GM12878 (cell line): ENCODE measurements at regions not wholly inside any gene's neighbourhood (a gene's known extent, or its start where the extent isn't known, plus 50 kb on each side); places are given as distances from the start of the nearest gene placed in this dataset.

Source experiments
- ATAC-seq: fragments of 200-7000 bp; cut with Tn5 transposase; 3 replicates; pipeline ENCODE4 v1.9.1; 2020; ENCODE audit warnings: mild to moderate bottlenecking, moderate library complexity
- BruUV-seq: library from RNA; stranded (reverse); fragments of 400-500 nt; replicated peaks from 2 replicates; lab custom pipeline; 2021; lab: Mats Ljungman, UMichigan
- CTCF ChIA-PET: fragments of 300-600 bp; sonication (Branson Sonifier 250); formaldehyde crosslinking; extraction: SDS; loops from one replicate; lab custom pipeline; 2021; ENCODE audit warnings: inconsistent platforms; lab: Yijun Ruan, JAX
- POLR2A ChIA-PET: fragments of 350-600 bp; formaldehyde crosslinking; extraction: SDS; loops from one replicate; lab custom pipeline; 2021; ENCODE audit warnings: inconsistent platforms; lab: Charles Lee
- RAD21 ChIA-PET: fragments of 300-600 bp; sonication (Branson Sonifier 250); formaldehyde crosslinking; loops from one replicate; lab custom pipeline; 2023; ENCODE audit warnings: antibody characterized with exemption; ENCODE audit not compliant: unreplicated experiment; lab: Charles Lee
- SMC1A ChIA-PET: fragments of 300-600 bp; sonication (Branson Sonifier 250); formaldehyde crosslinking; loops from one replicate; lab custom pipeline; 2023; ENCODE audit not compliant: unreplicated experiment, uncharacterized antibody; lab: Charles Lee
- DNase-seq: peaks from one replicate; pipeline ENCODE4 v3.0.0-alpha.2; 2011; ENCODE audit warnings: low read depth, low spot score
- FAIRE-seq: peaks from 3 replicates; lab custom pipeline; 2011; peaks lifted over from hg19 to GRCh38; lab: Jason Lieb, UNC
- H2AFZ ChIP-seq: 2 replicates; pipeline ENCODE4 v1.6.0; 2011; ENCODE audit warnings: low read depth, low read length, control low read depth; ENCODE audit not compliant: control insufficient read depth
- H3K27ac ChIP-seq: 2 replicates; pipeline ENCODE4 v1.5.1; 2011; ENCODE audit warnings: control low read depth; ENCODE audit not compliant: control insufficient read depth, insufficient read depth
- H3K27me3 ChIP-seq, 2 experiments: replicated peaks in 1 of 2; 2 replicates each; pipeline versions ENCODE4 v1.6.0 to v1.6.1; 2011; ENCODE audit warnings: low read length in 1 of 2; ENCODE audit not compliant: control insufficient read depth in 2 of 2, insufficient read depth in 2 of 2
- H3K36me3 ChIP-seq, 2 experiments: 2 replicates each; pipeline ENCODE4 v1.5.1; 2011; ENCODE audit warnings: low read length in 1 of 2; ENCODE audit not compliant: control insufficient read depth in 2 of 2, insufficient read depth in 2 of 2
- H3K4me1 ChIP-seq: 2 replicates; pipeline ENCODE4 v1.6.1; 2011; ENCODE audit warnings: mild to moderate bottlenecking, low read length, moderate library complexity, mixed read lengths; ENCODE audit not compliant: control insufficient read depth, insufficient read depth
- H3K4me2 ChIP-seq: 2 replicates; pipeline ENCODE4 v1.6.0; 2011; ENCODE audit warnings: control low read depth; ENCODE audit not compliant: control insufficient read depth, insufficient read depth
- H3K4me3 ChIP-seq: fragments of 200-600 bp; sonication (generic); 2 replicates; pipeline ENCODE4 v1.5.1; 2016
- H3K79me2 ChIP-seq: 2 replicates; pipeline ENCODE4 v1.6.0; 2011; ENCODE audit warnings: low read length; ENCODE audit not compliant: control insufficient read depth, insufficient read depth
- H3K9ac ChIP-seq: 2 replicates; pipeline ENCODE4 v1.8.0; 2011; ENCODE audit warnings: low read length, control low read depth, mixed read lengths; ENCODE audit not compliant: control insufficient read depth, insufficient read depth
- H3K9me3 ChIP-seq: replicated peaks from 3 replicates; pipeline ENCODE4 v1.5.1; 2011; ENCODE audit warnings: mild to moderate bottlenecking, low read length; ENCODE audit not compliant: control insufficient read depth, insufficient read depth
- H4K20me1 ChIP-seq: 2 replicates; pipeline ENCODE4 v1.6.0; 2011; ENCODE audit not compliant: control insufficient read depth, insufficient read depth
- ATF7 ChIP-seq: fragments of 450-650 bp; IDR thresholded peaks from 2 replicates; pipeline ENCODE4 v1.6.1; 2016; ENCODE audit warnings: low read depth, mild to moderate bottlenecking
- BHLHE40 ChIP-seq, 2 experiments: fragments of 450-650 bp in 1 of 2; IDR thresholded peaks; 2 replicates each; pipeline ENCODE4 v1.6.1; 2011 to 2017; ENCODE audit warnings: low read depth in 2 of 2, borderline replicate concordance in 1 of 2, improper control_type of control experiment in 1 of 2, low read length in 1 of 2, mild to moderate bottlenecking in 1 of 2
- BRCA1 ChIP-seq: IDR thresholded peaks from 2 replicates; pipeline ENCODE4 v1.6.1; 2011; ENCODE audit warnings: low read depth, low read length, improper control_type of control experiment
- CBX3 ChIP-seq: fragments of 200-600 bp; sonication (generic); IDR thresholded peaks from 2 replicates; pipeline ENCODE4 v1.6.1; 2016; ENCODE audit warnings: low read depth, borderline replicate concordance
- CHD2 ChIP-seq: IDR thresholded peaks from 2 replicates; pipeline ENCODE4 v1.6.1; 2011; ENCODE audit warnings: low read depth, low read length, improper control_type of control experiment, borderline replicate concordance
- EZH2 ChIP-seq: IDR thresholded peaks from 2 replicates; pipeline ENCODE4 v1.6.1; 2012; ENCODE audit warnings: low read depth, mild to moderate bottlenecking, control low read depth, inconsistent platforms, low read length, borderline replicate concordance; ENCODE audit not compliant: control insufficient read depth
- JUNB ChIP-seq: IDR thresholded peaks from 2 replicates; pipeline ENCODE4 v1.6.1; 2016; ENCODE audit warnings: antibody characterized with exemption, mild to moderate bottlenecking
- POLR2AphosphoS2 ChIP-seq: IDR thresholded peaks from 2 replicates; pipeline ENCODE4 v1.6.1; 2011; ENCODE audit warnings: low read depth, mild to moderate bottlenecking, low read length, improper control_type of control experiment, moderate library complexity
- RELA ChIP-seq: fragments of 450-650 bp; IDR thresholded peaks from 2 replicates; pipeline ENCODE4 v1.8.0; 2014; ENCODE audit warnings: borderline replicate concordance; ENCODE audit not compliant: partially characterized antibody
- STAT1 ChIP-seq: fragments of 450-650 bp; conservative IDR thresholded peaks from 2 replicates; pipeline ENCODE4 v1.6.1; 2014; ENCODE audit warnings: antibody characterized with exemption, mild to moderate bottlenecking
- SUZ12 ChIP-seq: fragments of 200-600 bp; sonication (generic); IDR thresholded peaks from one replicate; pipeline ENCODE4 v1.6.1; 2018; ENCODE audit warnings: antibody characterized with exemption, mild to moderate bottlenecking; ENCODE audit not compliant: unreplicated experiment
- TAF1 ChIP-seq: IDR thresholded peaks from 2 replicates; pipeline ENCODE4 v1.6.1; 2011; ENCODE audit warnings: mild to moderate bottlenecking, low read depth, low read length, borderline replicate concordance
- YBX1 ChIP-seq: fragments of 450-650 bp; IDR thresholded peaks from 2 replicates; pipeline ENCODE4 v1.6.1; 2016; ENCODE audit warnings: antibody characterized with exemption
- ZNF622 ChIP-seq: fragments of 450-650 bp; IDR thresholded peaks from 2 replicates; pipeline ENCODE4 v1.6.1; 2017; ENCODE audit warnings: mild to moderate bottlenecking, inconsistent platforms
- WGBS: methylation state at CpG from one replicate; pipeline ENCODE4 v1.1.6; 2016; ENCODE audit warnings: low lambda C conversion rate; ENCODE audit not compliant: insufficient replicate concordance, insufficient coverage; ENCODE audit errors: missing lambda C conversion rate; 5-methylcytosine and 5-hydroxymethylcytosine counted together
- in situ Hi-C: fragments of 300-500 bp; cut with MboI; formaldehyde crosslinking; loops from 9 replicates; pipeline ENCODE4 v1.14.3; 2018; ENCODE audit warnings: mixed read lengths
- intact Hi-C: fragments of 100-400 bp; cut with micrococcal nuclease; formaldehyde crosslinking; loops from one replicate; pipeline ENCODE4 v1.14.2; 2022; ENCODE audit not compliant: unreplicated experiment
- TF ChIP-seq, protein P1 (sequence below): fragments of 450-650 bp; formaldehyde crosslinking; IDR thresholded peaks from 2 replicates; pipeline ENCODE4 v1.4.0; 2022; ENCODE audit warnings: mild to moderate bottlenecking, moderate library complexity
- TF ChIP-seq, protein P2 (sequence below): fragments of 450-650 bp; IDR thresholded peaks from 2 replicates; pipeline ENCODE4 v1.6.1; 2017; ENCODE audit warnings: borderline replicate concordance
- TF ChIP-seq, protein P3 (sequence below): fragments of 450-650 bp; IDR thresholded peaks from 2 replicates; pipeline ENCODE4 v1.6.1; 2017; ENCODE audit warnings: low read depth, mild to moderate bottlenecking, moderate library complexity

DNA sequence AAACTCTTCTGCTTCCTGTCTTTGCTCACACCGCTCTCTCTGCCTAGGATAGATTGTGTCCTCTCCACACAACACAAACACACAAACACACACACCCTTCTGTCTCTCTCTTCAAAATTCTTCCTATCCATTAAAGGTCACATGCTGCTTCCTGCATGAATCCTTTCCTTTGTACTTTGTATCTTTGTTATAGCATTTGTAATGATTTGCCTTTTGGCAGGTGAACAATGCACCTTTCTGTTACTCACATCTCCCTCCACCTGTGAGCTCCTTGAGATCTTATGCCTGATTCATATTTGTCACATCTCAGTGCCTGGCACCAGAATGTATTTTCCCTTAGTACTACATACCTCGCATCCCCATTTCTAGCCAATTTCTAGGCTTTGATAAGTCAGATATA lies 251.4 kb upstream of the UMPS start:
- TF ChIP-seq BHLHE40 (IDR thresholded peaks at IDR 0.05; ENCODE audit: borderline replicate concordance in 1 of 2, low read depth in 2 of 2, low read length in 1 of 2), result no peak
- TF ChIP-seq, protein P1, sequence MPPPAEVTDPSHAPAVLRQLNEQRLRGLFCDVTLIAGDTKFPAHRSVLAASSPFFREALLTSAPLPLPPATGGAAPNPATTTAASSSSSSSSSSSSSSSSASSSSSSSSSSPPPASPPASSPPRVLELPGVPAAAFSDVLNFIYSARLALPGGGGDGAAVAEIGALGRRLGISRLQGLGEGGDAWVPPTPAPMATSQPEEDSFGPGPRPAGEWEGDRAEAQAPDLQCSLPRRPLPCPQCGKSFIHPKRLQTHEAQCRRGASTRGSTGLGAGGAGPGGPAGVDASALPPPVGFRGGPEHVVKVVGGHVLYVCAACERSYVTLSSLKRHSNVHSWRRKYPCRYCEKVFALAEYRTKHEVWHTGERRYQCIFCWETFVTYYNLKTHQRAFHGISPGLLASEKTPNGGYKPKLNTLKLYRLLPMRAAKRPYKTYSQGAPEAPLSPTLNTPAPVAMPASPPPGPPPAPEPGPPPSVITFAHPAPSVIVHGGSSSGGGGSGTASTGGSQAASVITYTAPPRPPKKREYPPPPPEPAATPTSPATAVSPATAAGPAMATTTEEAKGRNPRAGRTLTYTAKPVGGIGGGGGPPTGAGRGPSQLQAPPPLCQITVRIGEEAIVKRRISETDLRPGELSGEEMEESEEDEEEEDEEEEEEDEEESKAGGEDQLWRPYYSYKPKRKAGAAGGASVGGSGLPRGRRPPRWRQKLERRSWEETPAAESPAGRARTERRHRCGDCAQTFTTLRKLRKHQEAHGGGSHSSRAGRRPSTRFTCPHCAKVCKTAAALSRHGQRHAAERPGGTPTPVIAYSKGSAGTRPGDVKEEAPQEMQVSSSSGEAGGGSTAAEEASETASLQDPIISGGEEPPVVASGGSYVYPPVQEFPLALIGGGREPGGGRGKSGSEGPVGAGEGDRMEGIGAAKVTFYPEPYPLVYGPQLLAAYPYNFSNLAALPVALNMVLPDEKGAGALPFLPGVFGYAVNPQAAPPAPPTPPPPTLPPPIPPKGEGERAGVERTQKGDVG (CRISPR knock-in tag), result no peak
- TF ChIP-seq, protein P2, sequence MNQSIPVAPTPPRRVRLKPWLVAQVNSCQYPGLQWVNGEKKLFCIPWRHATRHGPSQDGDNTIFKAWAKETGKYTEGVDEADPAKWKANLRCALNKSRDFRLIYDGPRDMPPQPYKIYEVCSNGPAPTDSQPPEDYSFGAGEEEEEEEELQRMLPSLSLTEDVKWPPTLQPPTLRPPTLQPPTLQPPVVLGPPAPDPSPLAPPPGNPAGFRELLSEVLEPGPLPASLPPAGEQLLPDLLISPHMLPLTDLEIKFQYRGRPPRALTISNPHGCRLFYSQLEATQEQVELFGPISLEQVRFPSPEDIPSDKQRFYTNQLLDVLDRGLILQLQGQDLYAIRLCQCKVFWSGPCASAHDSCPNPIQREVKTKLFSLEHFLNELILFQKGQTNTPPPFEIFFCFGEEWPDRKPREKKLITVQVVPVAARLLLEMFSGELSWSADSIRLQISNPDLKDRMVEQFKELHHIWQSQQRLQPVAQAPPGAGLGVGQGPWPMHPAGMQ, result no peak
- no peak for TF ChIP-seq CBX3
- TF ChIP-seq, protein P3, sequence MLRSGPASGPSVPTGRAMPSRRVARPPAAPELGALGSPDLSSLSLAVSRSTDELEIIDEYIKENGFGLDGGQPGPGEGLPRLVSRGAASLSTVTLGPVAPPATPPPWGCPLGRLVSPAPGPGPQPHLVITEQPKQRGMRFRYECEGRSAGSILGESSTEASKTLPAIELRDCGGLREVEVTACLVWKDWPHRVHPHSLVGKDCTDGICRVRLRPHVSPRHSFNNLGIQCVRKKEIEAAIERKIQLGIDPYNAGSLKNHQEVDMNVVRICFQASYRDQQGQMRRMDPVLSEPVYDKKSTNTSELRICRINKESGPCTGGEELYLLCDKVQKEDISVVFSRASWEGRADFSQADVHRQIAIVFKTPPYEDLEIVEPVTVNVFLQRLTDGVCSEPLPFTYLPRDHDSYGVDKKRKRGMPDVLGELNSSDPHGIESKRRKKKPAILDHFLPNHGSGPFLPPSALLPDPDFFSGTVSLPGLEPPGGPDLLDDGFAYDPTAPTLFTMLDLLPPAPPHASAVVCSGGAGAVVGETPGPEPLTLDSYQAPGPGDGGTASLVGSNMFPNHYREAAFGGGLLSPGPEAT, result no peak
- TF ChIP-seq ATF7, result no peak
- no peak for TF ChIP-seq ZNF622
- no peak for TF ChIP-seq TAF1
- no peak for TF ChIP-seq SUZ12
- no peak for TF ChIP-seq RELA
- TF ChIP-seq JUNB, result no peak
- no peak for TF ChIP-seq YBX1
- TF ChIP-seq BRCA1, result no peak
- no peak for TF ChIP-seq EZH2
- no peak for TF ChIP-seq POLR2AphosphoS2
- TF ChIP-seq CHD2, result no peak
- no peak for TF ChIP-seq STAT1
- H4K20me1 ChIP-seq, result no peaks in the 10 kb centered on the region
- ChIA-PET RAD21 (no interaction called here), POLR2A (no interaction called here), SMC1A (no interaction called here), CTCF (interaction anchor here (1.2 kb wide), 1 partner anchor 39 kb away, joined by 3 read pairs; no protein-coding TSS in a partner anchor)
- in situ Hi-C loops, result no loop called here
- no peak overlapping the region for H3K27ac ChIP-seq
- no peaks in the 10 kb centered on the region for H3K36me3 ChIP-seq
- no peak for FAIRE-seq
- no peak overlapping the region for H2AFZ ChIP-seq
- H3K79me2 ChIP-seq, result no peaks in the 10 kb centered on the region
- H3K27me3 ChIP-seq, result peaks cover 0 to 1% of the 10 kb centered on the region in 2 experiments; a peak in 1 of 4 replicates
- no peaks in the 10 kb centered on the region for H3K4me1 ChIP-seq
- BruUV-seq, result no TSS peak
- no peak for ATAC-seq
- DNase-seq, result no peak
- H3K4me3 ChIP-seq, result no peak overlapping the region
- intact Hi-C loops, result no loop called here
- no peak overlapping the region for H3K4me2 ChIP-seq
- H3K9ac ChIP-seq, result no peak overlapping the region
- WGBS, result 67% methylated on average over 2 of the region's 2 CpGs
- no peaks in the 10 kb centered on the region for H3K9me3 ChIP-seq
